Prostate gland (tissue), 2 donors: ENCODE measurements at regions not wholly inside any gene's neighbourhood (a gene's known extent, or its start where the extent isn't known, plus 50 kb on each side); places are given as distances from the start of the nearest gene placed in this dataset. TPM values are rescaled to one million over a fixed set of nuclear protein-coding genes. Genes with fewer than 3 reads are reported as not detected.

Source experiments
- DNase-seq: peaks from one replicate; pipeline ENCODE4 v3.0.0-alpha.2; 2019; ENCODE audit warnings: low spot score
- H3K27ac ChIP-seq, 2 donors: fragments of 200-600 bp; sonication (generic); 2 replicates each; pipeline ENCODE4 v1.5.1; 2017 to 2019
- H3K27me3 ChIP-seq: fragments of 200-600 bp; sonication (generic); replicated peaks from 2 replicates; pipeline ENCODE4 v1.5.1; 2019; ENCODE audit not compliant: insufficient read depth
- H3K36me3 ChIP-seq, 2 donors: fragments of 200-600 bp; sonication (generic); 1 replicate in 1 of 2; 2 replicates in 1 of 2; pipeline versions ENCODE4 v1.5.1 to v1.8.1; 2017 to 2019
- H3K4me1 ChIP-seq: fragments of 200-600 bp; sonication (generic); replicated peaks from 2 replicates; pipeline ENCODE4 v1.5.1; 2019
- H3K4me3 ChIP-seq, 2 donors: fragments of 200-600 bp; sonication (generic); 2 replicates each; pipeline ENCODE4 v1.5.1; 2017 to 2019
- H3K9me3 ChIP-seq: fragments of 200-600 bp; sonication (generic); 2 replicates; pipeline ENCODE4 v1.5.1; 2017
- POLR2A ChIP-seq: fragments of 450-650 bp; IDR thresholded peaks from one replicate; pipeline ENCODE4 v1.6.1; 2016; ENCODE audit warnings: antibody characterized with exemption, mild to moderate bottlenecking
- POLR2AphosphoS5 ChIP-seq: sonication (generic); formaldehyde crosslinking; IDR thresholded peaks from one replicate; pipeline ENCODE4 v1.6.1; 2017; ENCODE audit warnings: antibody characterized with exemption
- WGBS: methylation state at CpG from one replicate; pipeline ENCODE4 v1.1.5; 2018; 5-methylcytosine and 5-hydroxymethylcytosine counted together
- intact Hi-C: fragments of 100-400 bp; cut with DNase I; formaldehyde crosslinking; loops from one replicate; pipeline ENCODE4 v1.14.2; 2022
- microRNA counts, 2 donors: library from miRNA; unstranded; fragments of <30 nt; microRNA quantifications; one replicate each; lab custom pipeline; 2016 to 2017
- microRNA-seq: library from miRNA; unstranded; fragments of <30 nt; microRNA quantifications from one replicate; pipeline ENCODE4, GENCODE V29; 2016
- small RNA-seq, 2 donors: library from RNA; depleted of rRNA; stranded (forward); fragments of <200 nt; gene quantifications; one replicate each; pipeline ENCODE3, GENCODE V24; 2016
- TF ChIP-seq, protein P1 (sequence below), 4 experiments: fragments of 200-600 bp in 2 of 4; fragments of 450-650 bp in 2 of 4; sonication (generic) in 2 of 4; IDR thresholded peaks; 1 replicate in 3 of 4; 2 replicates in 1 of 4; pipeline ENCODE4 v1.5.1; 2016 to 2019; ENCODE audit warnings: antibody characterized with exemption in 4 of 4, mild to moderate bottlenecking in 2 of 4, moderate library complexity in 2 of 4

GRCh38 chr13:106623799-106624460 lies 56.0 kb upstream of the ARGLU1 start:
- Histone ChIP-seq H3K27ac (no peak overlapping the region), H3K4me1 (no peaks in the 10 kb centered on the region), H3K4me3 (no peak overlapping the region), H3K27me3 (no peaks in the 10 kb centered on the region), H3K9me3 (no peaks in the 10 kb centered on the region), H3K36me3 (no peaks in the 10 kb centered on the region)
- 85% methylated on average over 7 of the region's 7 CpGs for WGBS
- no peak for DNase-seq
- no peak for TF ChIP-seq POLR2AphosphoS5
- no peak for TF ChIP-seq POLR2A
- TF ChIP-seq, protein P1, sequence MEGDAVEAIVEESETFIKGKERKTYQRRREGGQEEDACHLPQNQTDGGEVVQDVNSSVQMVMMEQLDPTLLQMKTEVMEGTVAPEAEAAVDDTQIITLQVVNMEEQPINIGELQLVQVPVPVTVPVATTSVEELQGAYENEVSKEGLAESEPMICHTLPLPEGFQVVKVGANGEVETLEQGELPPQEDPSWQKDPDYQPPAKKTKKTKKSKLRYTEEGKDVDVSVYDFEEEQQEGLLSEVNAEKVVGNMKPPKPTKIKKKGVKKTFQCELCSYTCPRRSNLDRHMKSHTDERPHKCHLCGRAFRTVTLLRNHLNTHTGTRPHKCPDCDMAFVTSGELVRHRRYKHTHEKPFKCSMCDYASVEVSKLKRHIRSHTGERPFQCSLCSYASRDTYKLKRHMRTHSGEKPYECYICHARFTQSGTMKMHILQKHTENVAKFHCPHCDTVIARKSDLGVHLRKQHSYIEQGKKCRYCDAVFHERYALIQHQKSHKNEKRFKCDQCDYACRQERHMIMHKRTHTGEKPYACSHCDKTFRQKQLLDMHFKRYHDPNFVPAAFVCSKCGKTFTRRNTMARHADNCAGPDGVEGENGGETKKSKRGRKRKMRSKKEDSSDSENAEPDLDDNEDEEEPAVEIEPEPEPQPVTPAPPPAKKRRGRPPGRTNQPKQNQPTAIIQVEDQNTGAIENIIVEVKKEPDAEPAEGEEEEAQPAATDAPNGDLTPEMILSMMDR (IDR thresholded peaks at IDR 0.05) = no peak
- intact Hi-C loops = no loop called here

- 69% methylated on average over 1 of the region's 1 CpG for WGBS
- H3K27ac ChIP-seq = no peak overlapping the region
- H3K27me3 ChIP-seq = no peaks in the 10 kb centered on the region
- no peak for TF ChIP-seq POLR2A
- TF ChIP-seq, protein P1 (IDR thresholded peaks at IDR 0.05) = no peak
- no peak for TF ChIP-seq POLR2AphosphoS5
- no peak overlapping the region for H3K4me3 ChIP-seq
- H3K36me3 ChIP-seq = no peaks in the 10 kb centered on the region
- intact Hi-C loops = no loop called here
- no peaks in the 10 kb centered on the region for H3K9me3 ChIP-seq
- H3K4me1 ChIP-seq = no peaks in the 10 kb centered on the region
- DNase-seq = no peak
Measured at GRCh38 chr13:106621833-106622232, 53.9 kb upstream of the ARGLU1 start.

GRCh38 chr13:106619688-106620555 lies 52.0 kb upstream of the ARGLU1 start:
- no peaks in the 10 kb centered on the region for H3K36me3 ChIP-seq
- no peaks in the 10 kb centered on the region for H3K27me3 ChIP-seq
- H3K4me3 ChIP-seq = no peak overlapping the region
- no peaks in the 10 kb centered on the region for H3K4me1 ChIP-seq
- WGBS = 40% methylated on average over 10 of the region's 10 CpGs
- no peak for DNase-seq
- no peaks in the 10 kb centered on the region for H3K9me3 ChIP-seq
- no peak overlapping the region for H3K27ac ChIP-seq
- TF ChIP-seq, protein P1 (IDR thresholded peaks at IDR 0.05) = peak; percentile 23 to 66 (median 60)
- TF ChIP-seq POLR2AphosphoS5 (peak; percentile 18), POLR2A (no peak)
- intact Hi-C loops = no loop called here

MicroRNAs encoded in the stretch of these regions (microRNA counts, 767-probe panel; counts per million panel counts)
- 431 to 1,933 counts per million in 2 donors for microRNA hsa-miR-1267 (lab: Ali Mortazavi, UCI)

Small RNA genes lying in the stretch of these regions (microRNA-seq; reads per million reads assigned to microRNA genes)
- gene MIR1267 = not detected

Small RNA genes lying in the stretch of these regions (small RNA-seq; reads per million reads assigned to genes)
- gene MIR1267 (0 reads per million in 2 donors), gene SNORD31B (0.28 to 0.40 reads per million in 2 donors)
